IMR-90 (cell line): ENCODE measurements at regions not wholly inside any gene's neighbourhood (a gene's known extent, or its start where the extent isn't known, plus 50 kb on each side); places are given as distances from the start of the nearest gene placed in this dataset.

Experiments
- ATAC-seq: fragments of 200-7000 bp; cut with Tn5 transposase; 2 replicates; pipeline ENCODE4 v1.9.1; 2020; ENCODE audit warnings: low read depth, mild to moderate bottlenecking, moderate library complexity
- BruUV-seq: library from RNA; stranded (reverse); fragments of 400-500 nt; replicated peaks from 2 replicates; lab custom pipeline; 2021; lab: Mats Ljungman, UMichigan
- CTCF ChIA-PET: fragments of 300-600 bp; formaldehyde crosslinking; extraction: SDS; loops from one replicate; lab custom pipeline; 2021; ENCODE audit warnings: antibody characterized with exemption; lab: Yijun Ruan, JAX
- POLR2A ChIA-PET: fragments of 300-600 bp; sonication (Branson Sonifier 250); formaldehyde crosslinking; loops from one replicate; lab custom pipeline; 2022; ENCODE audit warnings: antibody characterized with exemption; ENCODE audit not compliant: unreplicated experiment; lab: Charles Lee
- DNase-seq: peaks from one replicate; pipeline ENCODE4 v3.0.0; 2013
- H2AFZ ChIP-seq: replicated peaks from 2 replicates; pipeline ENCODE3; 2013; ENCODE audit warnings: low read length, mild to moderate bottlenecking; ENCODE audit not compliant: poor library complexity
- H2AK5ac ChIP-seq: 2 replicates; pipeline ENCODE4 v1.6.1; 2013; ENCODE audit warnings: low read depth, low read length, inconsistent platforms
- H2AK9ac ChIP-seq: replicated peaks from 2 replicates; pipeline ENCODE3; 2013; ENCODE audit warnings: mild to moderate bottlenecking, low read depth, low read length, moderate library complexity; ENCODE audit not compliant: poor library complexity
- H2BK120ac ChIP-seq: 2 replicates; pipeline ENCODE4 v1.6.1; 2013; ENCODE audit warnings: low read depth, low read length, inconsistent platforms
- H2BK15ac ChIP-seq: 3 replicates; pipeline ENCODE4 v1.6.1; 2013; ENCODE audit warnings: low read depth, low read length, inconsistent platforms
- H2BK20ac ChIP-seq: 2 replicates; pipeline ENCODE4 v1.6.1; 2013; ENCODE audit warnings: low read depth, mild to moderate bottlenecking, inconsistent platforms, low read length, moderate library complexity
- H2BK5ac ChIP-seq: 2 replicates; pipeline ENCODE4 v1.6.1; 2013; ENCODE audit warnings: mild to moderate bottlenecking, low read depth, low read length, inconsistent platforms; ENCODE audit not compliant: poor library complexity, severe bottlenecking
- H3K14ac ChIP-seq: replicated peaks from 2 replicates; pipeline ENCODE4 v1.6.1; 2013; ENCODE audit warnings: low read depth, low read length, inconsistent platforms
- H3K18ac ChIP-seq: 2 replicates; pipeline ENCODE4 v1.6.1; 2013; ENCODE audit warnings: low read depth, low read length, control low read depth
- H3K23ac ChIP-seq: 2 replicates; pipeline ENCODE4 v1.6.1; 2013; ENCODE audit warnings: low read depth, low read length, inconsistent platforms
- H3K27ac ChIP-seq: 2 replicates; pipeline ENCODE4 v1.5.1; 2013; ENCODE audit warnings: mild to moderate bottlenecking, control low read depth, low read length; ENCODE audit not compliant: insufficient read depth
- H3K27me3 ChIP-seq: 2 replicates; pipeline ENCODE4 v1.6.1; 2013; ENCODE audit warnings: low read length; ENCODE audit not compliant: control insufficient read depth, insufficient read depth
- H3K36me3 ChIP-seq: 2 replicates; pipeline ENCODE4 v1.6.1; 2013; ENCODE audit warnings: low read length, mixed read lengths; ENCODE audit not compliant: control insufficient read depth, insufficient read depth
- H3K4ac ChIP-seq: 2 replicates; pipeline ENCODE4 v1.6.1; 2013; ENCODE audit warnings: low read depth, low read length, inconsistent platforms
- H3K4me1 ChIP-seq: 2 replicates; pipeline ENCODE4 v1.6.1; 2013; ENCODE audit warnings: low read length, mixed read lengths; ENCODE audit not compliant: control insufficient read depth, insufficient read depth
- H3K4me2 ChIP-seq: 2 replicates; pipeline ENCODE4 v1.6.1; 2013; ENCODE audit warnings: low read depth, mild to moderate bottlenecking, control low read depth, low read length, moderate library complexity
- H3K4me3 ChIP-seq: 2 replicates; pipeline ENCODE4 v1.5.1; 2013; ENCODE audit warnings: low read depth, mild to moderate bottlenecking, control low read depth, low read length, moderate library complexity; ENCODE audit not compliant: insufficient read depth
- H3K56ac ChIP-seq: 2 replicates; pipeline ENCODE4 v1.6.1; 2013; ENCODE audit warnings: low read length, inconsistent platforms; ENCODE audit not compliant: insufficient read depth; ENCODE audit errors: extremely low read depth
- H3K79me1 ChIP-seq, 2 experiments: 2 replicates each; pipeline ENCODE4 v1.6.1; 2013; ENCODE audit warnings: low read length in 2 of 2, inconsistent platforms in 1 of 2, low read depth in 1 of 2
- H3K9ac ChIP-seq: 2 replicates; pipeline ENCODE4 v1.6.1; 2013; ENCODE audit warnings: low read depth, low read length, control low read depth
- H3K9me1 ChIP-seq: 2 replicates; pipeline ENCODE4 v1.6.1; 2013; ENCODE audit warnings: low read length, inconsistent platforms; ENCODE audit not compliant: insufficient read depth
- H3K9me3 ChIP-seq: 2 replicates; pipeline ENCODE4 v1.6.1; 2013; ENCODE audit warnings: low read length; ENCODE audit not compliant: control insufficient read depth, insufficient read depth
- H4K20me1 ChIP-seq: 2 replicates; pipeline ENCODE4 v1.6.1; 2013; ENCODE audit warnings: low read length, inconsistent platforms; ENCODE audit not compliant: insufficient read depth
- H4K5ac ChIP-seq: 2 replicates; pipeline ENCODE4 v1.6.1; 2013; ENCODE audit warnings: mild to moderate bottlenecking, low read depth, low read length, control low read depth
- H4K8ac ChIP-seq, 2 experiments: 2 replicates each; pipeline ENCODE4 v1.6.1; 2013; ENCODE audit warnings: low read depth in 2 of 2, low read length in 2 of 2, control low read depth in 1 of 2, inconsistent platforms in 1 of 2
- H4K91ac ChIP-seq: 2 replicates; pipeline ENCODE4 v1.6.1; 2013; ENCODE audit warnings: low read depth, low read length, inconsistent platforms; ENCODE audit not compliant: insufficient read depth
- BHLHE40 ChIP-seq: fragments of 150-350 bp; IDR thresholded peaks from 2 replicates; pipeline ENCODE4 v1.6.1; 2016; ENCODE audit warnings: mild to moderate bottlenecking, low read depth, low read length
- CEBPB ChIP-seq: IDR thresholded peaks from 2 replicates; pipeline ENCODE4 v1.6.1; 2012; ENCODE audit warnings: low read depth, low read length, improper control_type of control experiment
- CHD1 ChIP-seq: IDR thresholded peaks from 2 replicates; pipeline ENCODE4 v1.6.1; 2012; ENCODE audit warnings: low read depth, low read length, improper control_type of control experiment
- ELK1 ChIP-seq: fragments of 150-350 bp; IDR thresholded peaks from 2 replicates; pipeline ENCODE4 v1.6.1; 2016; ENCODE audit warnings: low read depth, mild to moderate bottlenecking, low read length, moderate library complexity, borderline replicate concordance
- FOS ChIP-seq: fragments of 150-350 bp; IDR thresholded peaks from 2 replicates; pipeline ENCODE4 v1.6.1; 2016; ENCODE audit warnings: low read depth, low read length
- MAZ ChIP-seq: IDR thresholded peaks from 2 replicates; pipeline ENCODE4 v1.6.1; 2012; ENCODE audit warnings: low read depth, mild to moderate bottlenecking, low read length, improper control_type of control experiment, moderate library complexity, borderline replicate concordance
- NFE2L2 ChIP-seq: fragments of 150-350 bp; IDR thresholded peaks from 2 replicates; pipeline ENCODE4 v1.6.1; 2016; ENCODE audit warnings: low read depth, mild to moderate bottlenecking, low read length
- POLR2A ChIP-seq: IDR thresholded peaks from 2 replicates; pipeline ENCODE4 v1.6.1; 2012; ENCODE audit warnings: mild to moderate bottlenecking, low read depth, low read length
- RAD21 ChIP-seq: IDR thresholded peaks from 2 replicates; pipeline ENCODE4 v1.6.1; 2012; ENCODE audit warnings: low read length, improper control_type of control experiment
- RFX5 ChIP-seq: IDR thresholded peaks from 2 replicates; pipeline ENCODE4 v1.8.0; 2012; ENCODE audit warnings: low read depth, mild to moderate bottlenecking, low read length, moderate library complexity
- SMC3 ChIP-seq: fragments of 150-350 bp; IDR thresholded peaks from 2 replicates; pipeline ENCODE4 v1.6.1; 2016; ENCODE audit warnings: low read depth, mild to moderate bottlenecking, antibody characterized with exemption, low read length, moderate library complexity
- USF2 ChIP-seq: fragments of 150-350 bp; IDR thresholded peaks from 2 replicates; pipeline ENCODE4 v1.6.1; 2017; ENCODE audit warnings: mild to moderate bottlenecking, antibody characterized with exemption, low read length, low read depth
- WGBS, 2 experiments: methylation state at CpG; one replicate each; pipeline versions ENCODE4 v1.1.5 to v1.1.7; 2013; ENCODE audit warnings: missing lambda C conversion rate in 2 of 2; ENCODE audit not compliant: insufficient read length in 1 of 2; ENCODE audit errors: extremely low coverage in 2 of 2; 5-methylcytosine and 5-hydroxymethylcytosine counted together
- dilution Hi-C: fragments of 300-500 bp; cut with HindIII; formaldehyde crosslinking; loops from one replicate; pipeline ENCODE4 v1.14.3; 2018; ENCODE audit warnings: low sequenced_read_pairs; ENCODE audit not compliant: unreplicated experiment
- in situ Hi-C: fragments of 300-500 bp; cut with MboI; formaldehyde crosslinking; loops from 3 replicates; pipeline ENCODE4 v1.14.3; 2019; ENCODE audit warnings: low sequenced_read_pairs, inconsistent platforms, mixed read lengths
- intact Hi-C: fragments of 100-400 bp; cut with micrococcal nuclease; formaldehyde crosslinking; loops from 2 replicates; pipeline ENCODE4 v1.10.0; 2022
- TF ChIP-seq, protein P1 (sequence below): conservative IDR thresholded peaks from 2 replicates; pipeline ENCODE4 v1.5.1; 2012; ENCODE audit warnings: mild to moderate bottlenecking, low read depth, low read length, improper control_type of control experiment

DNA sequence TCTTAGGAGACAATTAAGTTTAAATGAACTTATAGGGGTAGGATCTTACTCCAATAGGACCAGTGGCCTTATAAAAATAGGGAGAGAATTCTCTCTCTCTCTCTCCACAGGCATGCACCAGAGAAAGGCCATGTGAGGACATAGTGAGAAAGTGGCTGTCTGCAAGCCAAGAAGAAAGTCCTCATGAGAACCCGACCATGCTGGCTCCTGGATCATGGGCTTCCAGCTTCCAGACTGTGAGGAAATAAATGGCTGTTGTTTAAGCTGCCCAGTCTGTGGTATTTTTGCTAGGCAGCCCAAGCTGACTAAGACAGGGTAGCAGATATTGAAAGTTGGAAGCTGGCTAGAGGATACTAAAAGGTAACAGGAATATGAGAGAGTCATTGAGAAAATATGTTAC is 454.0 kb downstream of the NBAS start:
- Histone ChIP-seq H2AK5ac (no peak overlapping the region), H3K27ac (no peak overlapping the region), H3K9me3 (peaks cover 4% of the 10 kb centered on the region; the same call in 1 of the 2 replicates), H2AK9ac (no peak overlapping the region), H4K91ac (no peak overlapping the region), H3K36me3 (no peaks in the 10 kb centered on the region), H4K20me1 (no peaks in the 10 kb centered on the region), H3K9me1 (no peaks in the 10 kb centered on the region), H3K18ac (no peak overlapping the region), H3K14ac (no peak overlapping the region), H4K8ac (no peak overlapping the region), H3K4me3 (no peak overlapping the region), H2AFZ (no peak overlapping the region), H3K4ac (no peak overlapping the region), H3K23ac (no peak overlapping the region), H2BK120ac (no peak overlapping the region), H2BK15ac (no peak overlapping the region), H3K27me3 (no peaks in the 10 kb centered on the region), H3K56ac (no peak overlapping the region), H2BK20ac (no peak overlapping the region), H3K9ac (no peak overlapping the region), H3K79me1 (no peaks in the 10 kb centered on the region), H4K5ac (no peak overlapping the region), H2BK5ac (no peak overlapping the region), H3K4me1 (no peaks in the 10 kb centered on the region), H3K4me2 (no peak overlapping the region)
- ATAC-seq (no peak; the same call in 1 of the 2 replicates), DNase-seq (peak; percentile 7)
- intact Hi-C loops = no loop called here
- dilution Hi-C loops = no loop called here
- ChIA-PET CTCF (no interaction called here), POLR2A (interaction anchor here (0.7 kb wide), 1 partner anchor 1462 kb away, joined by 3 read pairs; no protein-coding TSS in a partner anchor)
- BruUV-seq = no TSS peak
- TF ChIP-seq RFX5 (no peak), FOS (no peak), MAZ (no peak), CEBPB (no peak), BHLHE40 (no peak), POLR2A (no peak), USF2 (no peak), RAD21 (no peak), ELK1 (no peak), SMC3 (no peak), CHD1 (no peak), NFE2L2 (no peak)
- TF ChIP-seq, protein P1, sequence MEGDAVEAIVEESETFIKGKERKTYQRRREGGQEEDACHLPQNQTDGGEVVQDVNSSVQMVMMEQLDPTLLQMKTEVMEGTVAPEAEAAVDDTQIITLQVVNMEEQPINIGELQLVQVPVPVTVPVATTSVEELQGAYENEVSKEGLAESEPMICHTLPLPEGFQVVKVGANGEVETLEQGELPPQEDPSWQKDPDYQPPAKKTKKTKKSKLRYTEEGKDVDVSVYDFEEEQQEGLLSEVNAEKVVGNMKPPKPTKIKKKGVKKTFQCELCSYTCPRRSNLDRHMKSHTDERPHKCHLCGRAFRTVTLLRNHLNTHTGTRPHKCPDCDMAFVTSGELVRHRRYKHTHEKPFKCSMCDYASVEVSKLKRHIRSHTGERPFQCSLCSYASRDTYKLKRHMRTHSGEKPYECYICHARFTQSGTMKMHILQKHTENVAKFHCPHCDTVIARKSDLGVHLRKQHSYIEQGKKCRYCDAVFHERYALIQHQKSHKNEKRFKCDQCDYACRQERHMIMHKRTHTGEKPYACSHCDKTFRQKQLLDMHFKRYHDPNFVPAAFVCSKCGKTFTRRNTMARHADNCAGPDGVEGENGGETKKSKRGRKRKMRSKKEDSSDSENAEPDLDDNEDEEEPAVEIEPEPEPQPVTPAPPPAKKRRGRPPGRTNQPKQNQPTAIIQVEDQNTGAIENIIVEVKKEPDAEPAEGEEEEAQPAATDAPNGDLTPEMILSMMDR = no peak
- 43% methylated on average over 1 of the region's 1 CpG; no CpG with 5 or more reads in 1 of the 2 experiments for WGBS, 2 experiments
- in situ Hi-C loops = no loop called here
